Ascending aorta (tissue), 2 donors: ENCODE measurements at regions not wholly inside any gene's neighbourhood (a gene's known extent, or its start where the extent isn't known, plus 50 kb on each side); places are given as distances from the start of the nearest gene placed in this dataset.

Experiments used
- DNase-seq, 2 donors: peaks; one replicate each; pipeline ENCODE4 v3.0.0-alpha.2; 2019; ENCODE audit warnings: low spot score in 2 of 2
- H3K27ac ChIP-seq, 2 donors: fragments of 200-600 bp; sonication (generic); one replicate each; pipeline ENCODE4 v1.5.1; 2016 to 2017; ENCODE audit warnings: mild to moderate bottlenecking in 1 of 2
- H3K27me3 ChIP-seq: fragments of 200-600 bp; sonication (generic); one replicate; pipeline ENCODE4 v1.5.1; 2017
- H3K36me3 ChIP-seq, 2 donors: fragments of 200-600 bp; sonication (generic); one replicate each; pipeline ENCODE4 v1.5.1; 2016
- H3K4me1 ChIP-seq, 2 donors: fragments of 200-600 bp; sonication (generic); one replicate each; pipeline ENCODE4 v1.5.1; 2016 to 2017; ENCODE audit warnings: mild to moderate bottlenecking in 1 of 2
- H3K4me3 ChIP-seq, 2 donors: fragments of 200-600 bp; sonication (generic); one replicate each; pipeline ENCODE4 v1.5.1; 2016 to 2017; ENCODE audit warnings: mild to moderate bottlenecking in 1 of 2
- H3K9me3 ChIP-seq, 2 donors: fragments of 200-600 bp; sonication (generic); one replicate each; pipeline ENCODE4 v1.5.1; 2016
- intact Hi-C: fragments of 100-400 bp; cut with DNase I; formaldehyde crosslinking; loops from one replicate; pipeline ENCODE4 v1.15.1; 2023
- TF ChIP-seq, protein P1 (sequence below), 3 experiments: fragments of 200-600 bp in 2 of 3; fragments of 450-650 bp in 1 of 3; sonication (generic) in 2 of 3; IDR thresholded peaks; one replicate each; pipeline ENCODE4 v1.5.1; 2016 to 2019; ENCODE audit warnings: antibody characterized with exemption in 3 of 3, mild to moderate bottlenecking in 1 of 3, moderate library complexity in 1 of 3

DNA sequence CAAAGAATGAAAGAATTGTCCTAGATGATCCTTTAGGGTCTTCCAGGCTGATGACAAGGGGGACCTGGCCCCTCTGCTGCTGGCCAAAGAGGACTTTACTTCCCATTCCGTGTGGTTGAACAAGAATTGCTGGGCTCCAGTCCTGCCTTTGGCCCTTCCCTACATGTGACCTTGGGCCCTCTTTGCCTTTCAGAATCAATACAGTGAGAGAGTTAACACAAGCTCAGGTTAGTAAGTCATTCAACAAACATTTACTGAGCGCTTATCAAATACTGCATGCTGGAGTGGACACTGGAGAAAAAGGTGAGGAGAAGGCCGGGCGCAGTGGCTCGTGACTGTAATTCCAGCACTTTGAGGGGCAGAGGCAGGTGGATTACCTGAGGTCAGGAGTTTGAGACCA is 113.1 kb downstream of the C9orf50 start:
- intact Hi-C loops: no loop called here
- DNase-seq: no peak

DNA sequence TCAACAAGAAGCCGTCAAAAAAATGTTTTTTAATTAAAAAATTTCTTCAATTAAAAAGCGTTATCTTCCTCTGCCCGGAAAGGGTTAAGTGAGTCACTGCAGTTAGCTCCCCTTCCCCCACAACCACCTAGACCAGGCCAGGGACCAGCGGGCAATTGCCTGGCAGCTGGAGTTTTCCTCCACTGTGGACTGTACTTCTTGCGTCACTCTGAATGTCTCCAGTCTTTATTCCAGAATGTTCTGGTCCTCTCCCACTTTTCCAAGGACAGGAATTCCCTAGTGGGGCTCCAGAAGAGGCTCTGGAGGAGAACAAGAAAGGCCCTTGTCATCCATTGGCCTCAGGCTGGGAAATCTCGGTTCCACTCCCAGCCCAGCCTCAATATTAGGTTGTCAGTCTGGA is 114.0 kb downstream of the C9orf50 start:
- no peak overlapping the region for H3K4me3 ChIP-seq
- TF ChIP-seq, protein P1, sequence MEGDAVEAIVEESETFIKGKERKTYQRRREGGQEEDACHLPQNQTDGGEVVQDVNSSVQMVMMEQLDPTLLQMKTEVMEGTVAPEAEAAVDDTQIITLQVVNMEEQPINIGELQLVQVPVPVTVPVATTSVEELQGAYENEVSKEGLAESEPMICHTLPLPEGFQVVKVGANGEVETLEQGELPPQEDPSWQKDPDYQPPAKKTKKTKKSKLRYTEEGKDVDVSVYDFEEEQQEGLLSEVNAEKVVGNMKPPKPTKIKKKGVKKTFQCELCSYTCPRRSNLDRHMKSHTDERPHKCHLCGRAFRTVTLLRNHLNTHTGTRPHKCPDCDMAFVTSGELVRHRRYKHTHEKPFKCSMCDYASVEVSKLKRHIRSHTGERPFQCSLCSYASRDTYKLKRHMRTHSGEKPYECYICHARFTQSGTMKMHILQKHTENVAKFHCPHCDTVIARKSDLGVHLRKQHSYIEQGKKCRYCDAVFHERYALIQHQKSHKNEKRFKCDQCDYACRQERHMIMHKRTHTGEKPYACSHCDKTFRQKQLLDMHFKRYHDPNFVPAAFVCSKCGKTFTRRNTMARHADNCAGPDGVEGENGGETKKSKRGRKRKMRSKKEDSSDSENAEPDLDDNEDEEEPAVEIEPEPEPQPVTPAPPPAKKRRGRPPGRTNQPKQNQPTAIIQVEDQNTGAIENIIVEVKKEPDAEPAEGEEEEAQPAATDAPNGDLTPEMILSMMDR (IDR thresholded peaks at IDR 0.05): no peak
- peaks cover 6 to 21% of the 10 kb centered on the region in 2 donors for H3K9me3 ChIP-seq
- H3K27me3 ChIP-seq: no peaks in the 10 kb centered on the region
- peak overlapping the region in 1 of 2 donors; percentile 26 for H3K27ac ChIP-seq
- peaks cover 0 to 24% of the 10 kb centered on the region in 2 donors for H3K36me3 ChIP-seq
- intact Hi-C loops: no loop called here
- H3K4me1 ChIP-seq: no peaks in the 10 kb centered on the region
- no peak for DNase-seq

More for the DNA sequence above, 113.1 kb downstream of the C9orf50 start:
- Histone ChIP-seq H3K4me3 (no peak overlapping the region), H3K9me3 (peaks cover 6 to 26% of the 10 kb centered on the region in 2 donors), H3K36me3 (peaks cover 0 to 24% of the 10 kb centered on the region in 2 donors), H3K27ac (no peak overlapping the region), H3K27me3 (no peaks in the 10 kb centered on the region), H3K4me1 (no peaks in the 10 kb centered on the region)
- TF ChIP-seq, protein P1 (IDR thresholded peaks at IDR 0.05): no peak

DNA sequence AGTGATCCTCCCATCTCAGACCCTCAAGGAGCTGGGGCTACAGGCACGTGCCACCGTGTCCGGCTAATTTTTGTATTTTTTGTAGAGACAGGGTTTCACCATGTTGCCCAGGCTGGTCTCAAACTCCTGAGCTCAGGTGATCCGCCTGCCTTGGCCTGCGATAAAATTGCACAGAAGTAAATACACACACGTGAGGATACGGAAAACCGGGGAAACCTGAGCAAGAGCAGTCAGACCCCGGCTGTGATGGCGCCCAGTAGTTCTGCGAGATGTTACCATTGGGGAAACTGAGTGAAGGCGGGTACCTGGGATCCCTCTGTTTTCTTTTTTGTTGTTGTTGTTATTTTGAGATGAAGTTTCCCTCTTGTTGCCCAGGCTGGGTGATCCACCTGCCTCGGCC is 114.9 kb downstream of the C9orf50 start:
- H3K27me3 ChIP-seq: no peaks in the 10 kb centered on the region
- H3K9me3 ChIP-seq: peaks cover 6 to 16% of the 10 kb centered on the region in 2 donors
- intact Hi-C loops: no loop called here
- peaks cover 0 to 24% of the 10 kb centered on the region in 2 donors for H3K36me3 ChIP-seq
- no peak overlapping the region for H3K4me3 ChIP-seq
- H3K4me1 ChIP-seq: peaks cover 0 to under 1% of the 10 kb centered on the region in 2 donors
- no peak overlapping the region for H3K27ac ChIP-seq
- TF ChIP-seq, protein P1 (IDR thresholded peaks at IDR 0.05): no peak
- no peak for DNase-seq

DNA sequence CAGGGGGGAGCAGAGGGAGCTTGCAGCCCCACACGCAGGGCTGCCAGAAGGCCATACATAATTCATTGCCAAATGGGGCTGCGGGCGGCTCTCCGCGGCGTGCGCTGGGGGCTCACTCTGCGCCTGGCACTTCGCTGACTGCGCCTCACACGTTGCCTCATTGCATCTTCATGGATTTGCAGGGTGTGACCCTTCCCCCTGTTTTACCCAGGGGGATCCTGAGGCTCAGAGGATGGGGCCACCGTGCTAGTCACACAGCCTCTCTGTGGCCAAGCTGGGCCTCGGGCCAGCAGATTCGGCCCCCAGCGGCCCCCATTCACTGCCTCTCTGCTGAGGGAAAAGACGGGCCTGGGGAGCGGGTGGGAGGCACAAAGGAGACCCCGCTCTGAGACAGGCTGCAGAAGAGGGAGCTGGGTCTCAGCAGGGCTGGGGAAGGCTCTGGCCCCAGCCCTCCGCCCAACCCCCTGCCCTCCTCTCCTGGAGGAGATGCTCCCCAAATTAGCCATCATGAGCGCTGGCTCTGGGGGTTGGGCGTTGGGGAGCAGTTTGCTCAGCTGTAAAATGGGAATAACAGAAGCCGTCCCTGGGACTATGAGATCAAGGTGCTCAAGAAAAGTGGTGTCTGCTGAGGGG is 115.5 kb downstream of the C9orf50 start:
- no peak for DNase-seq
- Histone ChIP-seq H3K36me3 (peaks cover 0 to 24% of the 10 kb centered on the region in 2 donors), H3K27me3 (no peaks in the 10 kb centered on the region), H3K4me1 (peaks cover 0 to 7% of the 10 kb centered on the region in 2 donors), H3K9me3 (peaks cover 5 to 9% of the 10 kb centered on the region in 2 donors), H3K27ac (no peak overlapping the region), H3K4me3 (no peak overlapping the region)
- TF ChIP-seq, protein P1 (IDR thresholded peaks at IDR 0.05): no peak
- intact Hi-C loops: no loop called here

DNA sequence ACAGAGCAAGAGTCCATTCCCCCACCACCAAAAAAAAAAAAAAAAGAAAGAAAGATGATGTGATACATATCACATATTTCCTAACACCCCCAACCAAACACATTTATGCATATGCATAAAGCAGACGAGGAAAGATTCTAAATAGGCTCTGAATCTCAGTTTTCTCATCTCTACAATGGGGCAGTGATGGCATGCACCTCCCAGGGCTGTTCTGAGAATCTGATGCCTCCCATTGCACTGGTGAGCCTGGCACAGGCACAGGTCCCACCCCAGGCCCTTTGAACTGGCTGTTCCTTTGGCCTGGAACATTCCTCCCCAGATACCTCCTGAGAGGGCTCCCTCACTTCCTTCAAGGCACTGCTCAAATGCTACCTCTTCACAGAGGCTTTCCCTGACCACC is 116.5 kb downstream of the C9orf50 start:
- Histone ChIP-seq H3K36me3 (peaks cover 0 to 24% of the 10 kb centered on the region in 2 donors), H3K4me1 (peaks cover 5 to 15% of the 10 kb centered on the region in 2 donors), H3K27me3 (no peaks in the 10 kb centered on the region), H3K9me3 (no peaks in the 10 kb centered on the region), H3K4me3 (no peak overlapping the region), H3K27ac (no peak overlapping the region)
- DNase-seq: no peak
- intact Hi-C loops: no loop called here
- TF ChIP-seq, protein P1 (IDR thresholded peaks at IDR 0.05): no peak
